ENCODE measurements at regions not wholly inside any gene's neighbourhood (a gene's known extent, or its start where the extent isn't known, plus 50 kb on each side); places are given as distances from the start of the nearest gene placed in this dataset.

DNA sequence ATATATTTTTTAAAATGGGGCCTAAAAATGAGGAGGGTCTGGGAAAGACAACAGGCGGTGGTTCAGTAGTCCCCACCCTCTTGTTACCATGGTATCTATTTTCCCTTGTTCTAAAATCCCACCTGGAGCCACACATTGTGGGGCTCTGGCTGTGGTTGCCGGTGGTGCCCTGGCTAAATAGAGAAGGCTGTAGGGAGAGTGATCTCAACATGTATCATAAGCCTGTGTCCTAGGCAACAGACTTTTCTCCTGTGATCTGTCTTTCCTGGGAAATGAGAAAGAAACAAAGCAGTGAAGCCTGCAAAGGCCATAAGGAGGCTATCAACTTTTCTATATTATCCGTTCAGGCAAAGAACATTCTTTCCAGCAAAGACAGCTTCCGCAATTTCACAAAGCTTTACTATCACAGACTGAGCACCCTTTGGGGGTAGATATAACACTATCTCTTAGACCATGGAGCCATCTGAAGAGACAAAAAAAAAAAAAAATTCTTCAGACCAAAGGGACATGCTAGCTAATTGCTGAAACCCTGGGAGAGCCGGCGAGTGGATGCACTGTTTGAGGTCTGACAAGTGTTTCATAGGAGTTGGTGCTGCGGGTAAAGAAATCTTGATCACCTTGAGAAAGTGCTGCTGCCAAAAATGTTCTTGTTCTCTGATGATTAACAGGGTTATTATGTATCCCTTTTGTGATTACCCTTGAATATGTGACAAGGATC is 879.2 kb upstream of the DDX18 start:
- no peak overlapping the region for H3K27ac ChIP-seq
- H3K4me1 ChIP-seq: no peaks in the 10 kb centered on the region
- WGBS, 2 donors: 59 to 75% methylated on average over 7 of the region's 7 CpGs
- no peak overlapping the region for H3K4me3 ChIP-seq
- H3K27me3 ChIP-seq: no peaks in the 10 kb centered on the region
- TF ChIP-seq, protein P1, sequence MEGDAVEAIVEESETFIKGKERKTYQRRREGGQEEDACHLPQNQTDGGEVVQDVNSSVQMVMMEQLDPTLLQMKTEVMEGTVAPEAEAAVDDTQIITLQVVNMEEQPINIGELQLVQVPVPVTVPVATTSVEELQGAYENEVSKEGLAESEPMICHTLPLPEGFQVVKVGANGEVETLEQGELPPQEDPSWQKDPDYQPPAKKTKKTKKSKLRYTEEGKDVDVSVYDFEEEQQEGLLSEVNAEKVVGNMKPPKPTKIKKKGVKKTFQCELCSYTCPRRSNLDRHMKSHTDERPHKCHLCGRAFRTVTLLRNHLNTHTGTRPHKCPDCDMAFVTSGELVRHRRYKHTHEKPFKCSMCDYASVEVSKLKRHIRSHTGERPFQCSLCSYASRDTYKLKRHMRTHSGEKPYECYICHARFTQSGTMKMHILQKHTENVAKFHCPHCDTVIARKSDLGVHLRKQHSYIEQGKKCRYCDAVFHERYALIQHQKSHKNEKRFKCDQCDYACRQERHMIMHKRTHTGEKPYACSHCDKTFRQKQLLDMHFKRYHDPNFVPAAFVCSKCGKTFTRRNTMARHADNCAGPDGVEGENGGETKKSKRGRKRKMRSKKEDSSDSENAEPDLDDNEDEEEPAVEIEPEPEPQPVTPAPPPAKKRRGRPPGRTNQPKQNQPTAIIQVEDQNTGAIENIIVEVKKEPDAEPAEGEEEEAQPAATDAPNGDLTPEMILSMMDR (IDR thresholded peaks at IDR 0.05): no peak
- TF ChIP-seq POLR2A (IDR thresholded peaks at IDR 0.05): no peak
- no peaks in the 10 kb centered on the region for H3K9me3 ChIP-seq
- DNase-seq: peak; percentile 49
- H3K36me3 ChIP-seq (ENCODE audit: low read depth, missing control alignments): no peaks in the 10 kb centered on the region
- intact Hi-C loops (cut with DNase I; ENCODE audit: low total_unique reads): no loop called here

DNA sequence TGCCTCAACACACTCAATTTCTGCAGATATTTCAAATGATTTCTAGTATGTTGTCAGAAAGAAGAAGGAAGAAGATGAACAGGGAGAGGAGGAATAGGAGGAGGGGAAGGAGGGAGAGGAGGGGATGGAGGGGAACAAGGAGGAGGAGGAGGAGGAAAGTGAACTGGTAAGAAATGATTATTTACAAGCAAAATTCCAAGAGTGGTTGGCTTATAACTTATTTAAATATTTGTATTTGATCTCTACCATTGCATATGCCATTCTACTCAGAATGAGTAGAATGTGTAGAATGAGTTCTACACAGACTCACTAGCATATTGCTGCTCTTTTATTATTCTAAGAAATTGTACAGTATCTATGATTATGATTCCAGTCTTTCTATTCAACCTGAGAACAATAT is 866.2 kb upstream of the DDX18 start:
- H3K27ac ChIP-seq: no peak overlapping the region
- DNase-seq: no peak
- H3K4me3 ChIP-seq: no peak overlapping the region
- H3K4me1 ChIP-seq: no peaks in the 10 kb centered on the region
- no peaks in the 10 kb centered on the region for H3K36me3 ChIP-seq (ENCODE audit: low read depth, missing control alignments)
- no peaks in the 10 kb centered on the region for H3K27me3 ChIP-seq
- no peaks in the 10 kb centered on the region for H3K9me3 ChIP-seq
- TF ChIP-seq, protein P1 (IDR thresholded peaks at IDR 0.05): no peak
- no peak for TF ChIP-seq POLR2A (IDR thresholded peaks at IDR 0.05)
- intact Hi-C loops (cut with DNase I; ENCODE audit: low total_unique reads): no loop called here

DNA sequence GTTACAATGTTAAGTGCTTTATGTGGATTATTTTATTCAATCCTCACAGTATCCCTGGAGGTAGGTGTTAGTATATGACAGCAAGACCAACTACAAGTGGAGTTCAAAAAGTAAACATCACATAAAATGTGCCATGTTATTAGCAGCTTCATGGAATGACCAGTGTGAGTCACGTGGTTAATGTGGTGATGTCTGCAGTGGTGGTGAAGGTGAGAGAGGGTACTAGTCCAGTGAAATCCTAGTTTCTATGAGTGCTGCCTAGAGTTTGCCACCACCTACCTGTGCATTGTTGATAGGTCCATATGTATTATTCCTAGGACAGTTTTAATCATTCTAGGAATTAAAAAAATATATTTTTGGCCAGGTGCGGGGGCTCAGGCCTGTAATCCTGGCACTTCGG is 865.2 kb upstream of the DDX18 start:
- Histone ChIP-seq H3K27ac (no peak overlapping the region), H3K4me3 (no peak overlapping the region), H3K4me1 (no peaks in the 10 kb centered on the region), H3K27me3 (no peaks in the 10 kb centered on the region), H3K36me3 (ENCODE audit: low read depth, missing control alignments) (no peaks in the 10 kb centered on the region), H3K9me3 (no peaks in the 10 kb centered on the region)
- no peak for DNase-seq
- intact Hi-C loops (cut with DNase I; ENCODE audit: low total_unique reads): no loop called here
- WGBS, 2 donors: 90 to 100% methylated on average over 3 of the region's 3 CpGs
- no peak for TF ChIP-seq POLR2A (IDR thresholded peaks at IDR 0.05)
- TF ChIP-seq, protein P1 (IDR thresholded peaks at IDR 0.05): no peak

DNA sequence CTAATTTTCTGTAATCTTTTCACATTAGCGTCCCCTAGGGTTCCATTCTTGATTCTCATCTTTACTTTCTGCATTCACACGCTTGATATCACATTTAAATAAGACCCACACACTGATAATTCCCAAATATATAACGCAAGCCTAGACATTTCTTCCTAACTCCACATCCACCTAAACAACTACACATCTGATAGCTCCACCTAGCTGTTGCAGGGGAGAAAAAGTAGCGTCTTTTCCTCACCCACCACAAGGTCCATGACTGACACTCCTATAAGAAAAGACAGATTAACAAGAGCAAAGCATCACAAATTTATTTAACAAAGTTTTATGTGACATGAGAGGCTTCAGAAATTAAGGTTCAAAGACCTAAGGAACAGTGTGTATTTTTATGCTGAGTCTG is 862.2 kb upstream of the DDX18 start:
- Histone ChIP-seq H3K36me3 (ENCODE audit: low read depth, missing control alignments) (no peaks in the 10 kb centered on the region), H3K9me3 (no peaks in the 10 kb centered on the region), H3K27ac (no peak overlapping the region), H3K27me3 (no peaks in the 10 kb centered on the region), H3K4me3 (no peak overlapping the region), H3K4me1 (no peaks in the 10 kb centered on the region)
- TF ChIP-seq, protein P1 (IDR thresholded peaks at IDR 0.05): peak in 2 of 3 experiments; percentile 16 to 19
- no peak for TF ChIP-seq POLR2A (IDR thresholded peaks at IDR 0.05)
- intact Hi-C loops (cut with DNase I; ENCODE audit: low total_unique reads): no loop called here
- WGBS, 2 donors: 47 to 51% methylated on average over 4 of the region's 4 CpGs
- DNase-seq: peak; percentile 19

DNA sequence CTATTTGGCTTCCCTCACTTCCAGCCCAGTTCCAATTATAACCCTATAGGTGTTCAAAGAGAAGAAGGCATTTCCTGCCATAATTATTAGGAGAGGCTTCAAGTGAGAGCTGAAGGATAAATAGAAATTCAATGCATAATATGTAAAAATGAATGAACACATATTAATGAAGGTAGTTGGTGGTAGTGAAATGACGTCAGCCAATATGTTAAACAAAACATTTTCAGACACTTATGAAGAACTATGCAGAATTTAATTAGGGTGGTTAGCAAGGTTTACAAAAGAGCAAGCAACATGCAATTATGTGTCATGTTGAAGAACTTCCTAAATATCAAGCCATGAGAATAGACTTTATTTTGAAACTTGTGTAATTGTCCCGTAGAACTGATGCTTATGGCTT is 858.8 kb upstream of the DDX18 start:
- no peaks in the 10 kb centered on the region for H3K36me3 ChIP-seq (ENCODE audit: low read depth, missing control alignments)
- no peaks in the 10 kb centered on the region for H3K4me1 ChIP-seq
- no peaks in the 10 kb centered on the region for H3K9me3 ChIP-seq
- H3K27me3 ChIP-seq: no peaks in the 10 kb centered on the region
- no peak overlapping the region for H3K27ac ChIP-seq
- 66 to 89% methylated on average over 2 of the region's 2 CpGs for WGBS, 2 donors
- DNase-seq: no peak
- TF ChIP-seq, protein P1 (IDR thresholded peaks at IDR 0.05): no peak
- TF ChIP-seq POLR2A (IDR thresholded peaks at IDR 0.05): no peak
- intact Hi-C loops (cut with DNase I; ENCODE audit: low total_unique reads): no loop called here
- H3K4me3 ChIP-seq: no peak overlapping the region
